ENCODE measurements at regions not wholly inside any gene's neighbourhood (a gene's known extent, or its start where the extent isn't known, plus 50 kb on each side); places are given as distances from the start of the nearest gene placed in this dataset.

DNA sequence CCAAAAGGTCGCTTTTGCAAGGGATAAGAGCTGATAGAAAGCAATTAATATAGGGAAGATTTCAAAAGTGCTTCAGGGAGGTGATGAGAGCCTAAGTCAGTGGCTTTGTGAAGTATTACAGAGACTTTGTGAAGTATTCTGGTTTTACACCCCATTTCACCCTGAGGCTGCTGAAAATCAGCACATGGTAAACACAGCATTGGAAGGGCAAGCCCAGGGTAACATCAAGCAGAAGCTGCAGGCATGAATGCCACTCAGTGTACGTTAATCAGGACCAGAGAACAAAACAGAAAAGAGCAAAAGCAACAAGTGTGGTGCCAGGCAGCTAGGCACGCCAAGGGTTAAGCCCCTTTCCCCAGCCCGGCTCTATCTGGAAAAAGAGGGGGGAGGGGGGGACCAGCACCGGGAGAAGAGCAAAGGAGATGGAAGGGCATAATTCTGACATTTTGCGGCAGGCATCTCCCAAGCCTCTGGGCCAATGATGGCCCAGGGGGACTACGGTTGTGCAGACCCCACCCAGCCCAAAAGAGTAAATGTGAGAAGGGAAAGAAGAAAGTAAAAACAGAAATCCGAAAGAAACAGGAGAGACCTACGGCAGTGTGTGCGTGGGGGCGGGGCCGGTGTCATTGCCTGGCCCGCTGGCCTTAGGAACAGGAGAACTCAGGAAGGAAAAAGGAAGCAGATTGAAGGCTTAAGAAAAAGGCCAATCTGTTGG, 58.9 kb downstream of the DHRS2 start:
- DNase-seq (ENCODE audit: low spot score) (no peak), ATAC-seq (ENCODE audit: low FRiP score) (no peak)

DNA sequence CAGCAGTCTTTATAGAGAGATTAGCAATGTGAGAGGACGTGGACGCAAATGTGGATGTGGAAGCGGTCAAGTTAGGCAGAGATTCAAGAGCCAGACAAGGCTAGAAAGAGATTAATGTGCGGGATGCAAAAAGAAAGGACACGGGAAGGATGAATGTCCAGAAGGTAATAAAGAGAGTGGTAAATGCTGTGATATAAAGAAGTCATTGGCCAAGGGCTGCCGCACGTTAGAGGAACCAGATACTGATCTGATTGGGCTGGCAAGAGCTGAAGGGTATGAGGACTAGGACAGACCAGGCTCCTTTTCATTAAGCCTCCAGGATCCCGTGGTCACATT, 59.5 kb downstream of the DHRS2 start:
- DNase-seq (ENCODE audit: low spot score) (no peak), ATAC-seq (ENCODE audit: low FRiP score) (no peak)
- TF ChIP-seq, protein P1, sequence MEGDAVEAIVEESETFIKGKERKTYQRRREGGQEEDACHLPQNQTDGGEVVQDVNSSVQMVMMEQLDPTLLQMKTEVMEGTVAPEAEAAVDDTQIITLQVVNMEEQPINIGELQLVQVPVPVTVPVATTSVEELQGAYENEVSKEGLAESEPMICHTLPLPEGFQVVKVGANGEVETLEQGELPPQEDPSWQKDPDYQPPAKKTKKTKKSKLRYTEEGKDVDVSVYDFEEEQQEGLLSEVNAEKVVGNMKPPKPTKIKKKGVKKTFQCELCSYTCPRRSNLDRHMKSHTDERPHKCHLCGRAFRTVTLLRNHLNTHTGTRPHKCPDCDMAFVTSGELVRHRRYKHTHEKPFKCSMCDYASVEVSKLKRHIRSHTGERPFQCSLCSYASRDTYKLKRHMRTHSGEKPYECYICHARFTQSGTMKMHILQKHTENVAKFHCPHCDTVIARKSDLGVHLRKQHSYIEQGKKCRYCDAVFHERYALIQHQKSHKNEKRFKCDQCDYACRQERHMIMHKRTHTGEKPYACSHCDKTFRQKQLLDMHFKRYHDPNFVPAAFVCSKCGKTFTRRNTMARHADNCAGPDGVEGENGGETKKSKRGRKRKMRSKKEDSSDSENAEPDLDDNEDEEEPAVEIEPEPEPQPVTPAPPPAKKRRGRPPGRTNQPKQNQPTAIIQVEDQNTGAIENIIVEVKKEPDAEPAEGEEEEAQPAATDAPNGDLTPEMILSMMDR (IDR thresholded peaks at IDR 0.05) = no peak

More for the DNA sequence above, 58.9 kb downstream of the DHRS2 start:
- TF ChIP-seq, protein P1 (IDR thresholded peaks at IDR 0.05) = no peak

DNA sequence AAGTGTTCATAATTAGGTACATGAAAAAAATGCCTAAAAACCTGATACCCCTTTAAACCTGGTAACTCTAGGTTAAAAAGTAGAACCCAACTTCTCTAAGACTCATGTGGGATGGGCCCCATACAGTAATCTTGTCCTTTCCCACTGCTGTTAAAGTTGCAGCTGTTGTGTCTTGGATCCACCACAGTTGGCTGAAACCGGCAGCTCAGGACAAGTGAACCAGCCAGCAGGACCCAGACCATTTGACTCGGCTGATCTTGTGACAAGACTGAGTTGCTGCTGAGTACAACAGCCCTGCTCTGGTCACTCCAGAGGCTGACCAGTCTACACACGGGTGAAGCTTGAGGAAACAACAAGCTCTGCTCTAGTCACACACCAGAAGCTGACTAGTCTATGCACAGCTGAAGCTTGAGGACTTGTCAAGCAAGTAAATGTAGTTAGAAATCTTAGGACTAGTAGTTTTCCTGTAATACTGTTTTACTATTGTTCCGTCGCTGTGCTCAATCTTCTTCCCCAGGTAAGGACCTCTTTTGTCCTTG, 60.6 kb downstream of the DHRS2 start:
- ATAC-seq (ENCODE audit: low FRiP score) (no peak), DNase-seq (ENCODE audit: low spot score) (no peak)
- TF ChIP-seq, protein P1 (IDR thresholded peaks at IDR 0.05) = no peak

DNA sequence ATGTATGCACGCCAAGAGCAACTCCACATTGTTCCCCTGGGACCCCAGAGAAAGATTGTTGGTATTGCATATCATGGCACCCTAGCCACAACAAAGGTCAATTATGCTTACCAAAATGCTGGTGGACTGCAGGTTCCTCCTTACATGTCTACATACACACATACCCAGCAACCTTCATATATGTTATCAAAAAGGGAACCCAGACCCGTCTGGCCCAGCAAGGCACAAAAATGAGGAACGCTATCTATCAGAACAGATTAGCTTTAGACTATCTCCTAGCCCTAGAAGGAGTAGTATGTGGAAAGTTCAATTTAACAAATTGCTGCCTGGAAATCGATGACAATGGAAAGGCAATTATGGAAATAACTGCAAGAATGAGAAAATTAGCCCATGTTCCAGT, 61.5 kb downstream of the DHRS2 start:
- DNase-seq (ENCODE audit: low spot score) (no peak), ATAC-seq (ENCODE audit: low FRiP score) (no peak)
- TF ChIP-seq, protein P1 (IDR thresholded peaks at IDR 0.05) = no peak

DNA sequence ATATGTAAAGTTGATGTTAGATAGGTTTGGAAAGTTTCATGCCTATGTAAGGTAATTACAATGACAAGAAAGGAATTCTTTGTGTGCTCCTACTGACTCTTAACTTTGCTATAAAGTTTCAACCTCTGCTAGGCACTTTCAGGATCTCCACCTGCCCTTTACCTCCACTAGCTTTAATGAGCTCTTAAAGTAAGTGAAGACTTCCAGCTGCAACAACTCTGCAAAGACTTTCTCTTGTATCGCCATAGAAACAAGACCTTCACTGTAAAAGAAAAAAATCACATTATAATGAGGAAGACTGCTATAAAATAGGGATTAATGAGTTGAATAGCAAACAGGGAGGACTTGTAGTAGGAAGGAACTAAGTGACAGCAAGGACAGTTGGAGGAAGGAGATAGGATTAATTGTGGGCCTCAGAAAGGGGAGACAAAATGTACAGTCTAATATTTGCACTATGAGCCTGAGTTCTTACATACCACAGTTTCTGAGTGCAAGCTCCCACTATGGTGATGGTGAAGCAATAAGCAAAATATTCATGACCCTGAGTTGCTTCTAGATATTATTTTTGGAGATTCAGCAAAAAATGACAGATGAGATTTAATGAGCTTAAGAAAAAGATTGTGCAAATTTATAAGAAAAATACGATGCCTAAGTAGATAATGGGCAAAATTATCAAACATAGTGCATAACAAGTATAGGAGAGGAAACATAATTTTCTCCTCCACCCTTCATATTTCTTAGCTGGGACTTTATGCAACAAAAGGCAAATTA, 66.7 kb downstream of the DHRS2 start:
- TF ChIP-seq, protein P1 (IDR thresholded peaks at IDR 0.05) = no peak
- ATAC-seq (ENCODE audit: low FRiP score) (no peak), DNase-seq (ENCODE audit: low spot score) (no peak)

DNA sequence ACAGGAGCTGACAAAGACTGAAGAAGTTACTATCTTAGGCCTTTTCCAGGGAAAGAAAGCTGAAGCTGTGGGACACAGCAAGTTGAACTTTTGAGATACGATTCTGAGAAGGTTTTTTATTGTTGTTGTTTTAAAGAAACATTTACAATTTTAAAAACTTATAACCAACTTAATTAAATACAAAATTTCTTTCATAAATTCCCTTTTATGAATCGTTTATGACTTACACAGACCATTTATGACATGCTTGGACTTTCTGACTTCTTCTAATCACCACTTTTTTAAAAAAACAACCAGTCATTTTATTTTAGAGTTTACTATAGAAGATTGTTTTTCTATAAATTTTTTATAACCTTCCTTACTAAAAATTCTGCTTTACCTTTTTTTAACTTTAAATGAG, 68.7 kb downstream of the DHRS2 start:
- TF ChIP-seq, protein P1 (IDR thresholded peaks at IDR 0.05) = no peak
- ATAC-seq (ENCODE audit: low FRiP score) (no peak), DNase-seq (ENCODE audit: low spot score) (no peak)
